ENCODE measurements at regions not wholly inside any gene's neighbourhood (a gene's known extent, or its start where the extent isn't known, plus 50 kb on each side); places are given as distances from the start of the nearest gene placed in this dataset.

DNA sequence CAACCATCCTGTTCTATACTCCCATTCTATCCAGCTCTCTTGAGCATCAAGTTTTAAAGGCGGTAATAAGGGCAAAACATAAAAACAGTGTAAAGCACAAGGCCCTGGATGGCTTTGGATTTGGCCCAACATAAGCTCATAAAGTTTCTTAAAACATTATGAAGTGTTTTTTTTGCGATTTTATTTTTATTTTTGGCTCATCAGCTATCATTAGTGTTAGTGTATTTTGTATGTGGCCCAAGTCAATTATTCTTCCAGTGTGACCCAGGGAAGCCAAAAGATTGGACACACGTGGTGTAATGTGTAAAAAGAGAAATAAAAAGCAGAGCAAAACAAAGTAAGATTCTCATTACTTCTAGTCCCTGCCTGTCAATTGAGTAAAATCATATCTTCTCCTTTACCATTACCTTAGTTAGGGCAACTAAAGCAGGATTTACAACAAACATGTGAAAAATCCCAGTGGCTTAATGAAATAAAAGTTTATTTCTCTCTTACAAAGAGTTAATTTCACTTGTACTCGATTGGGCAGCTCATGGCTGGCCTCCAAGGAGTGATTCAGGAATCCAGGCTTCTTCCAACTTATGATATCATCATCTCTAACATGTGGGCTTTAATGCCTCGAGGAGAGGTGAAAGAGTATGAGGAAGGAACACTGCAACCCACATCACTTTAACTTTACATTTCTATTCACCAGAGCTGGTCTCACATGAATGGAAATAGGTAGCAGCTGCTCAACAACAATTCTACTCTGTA lies 725.2 kb upstream of the SLITRK1 start:
- TF ChIP-seq, protein P1, sequence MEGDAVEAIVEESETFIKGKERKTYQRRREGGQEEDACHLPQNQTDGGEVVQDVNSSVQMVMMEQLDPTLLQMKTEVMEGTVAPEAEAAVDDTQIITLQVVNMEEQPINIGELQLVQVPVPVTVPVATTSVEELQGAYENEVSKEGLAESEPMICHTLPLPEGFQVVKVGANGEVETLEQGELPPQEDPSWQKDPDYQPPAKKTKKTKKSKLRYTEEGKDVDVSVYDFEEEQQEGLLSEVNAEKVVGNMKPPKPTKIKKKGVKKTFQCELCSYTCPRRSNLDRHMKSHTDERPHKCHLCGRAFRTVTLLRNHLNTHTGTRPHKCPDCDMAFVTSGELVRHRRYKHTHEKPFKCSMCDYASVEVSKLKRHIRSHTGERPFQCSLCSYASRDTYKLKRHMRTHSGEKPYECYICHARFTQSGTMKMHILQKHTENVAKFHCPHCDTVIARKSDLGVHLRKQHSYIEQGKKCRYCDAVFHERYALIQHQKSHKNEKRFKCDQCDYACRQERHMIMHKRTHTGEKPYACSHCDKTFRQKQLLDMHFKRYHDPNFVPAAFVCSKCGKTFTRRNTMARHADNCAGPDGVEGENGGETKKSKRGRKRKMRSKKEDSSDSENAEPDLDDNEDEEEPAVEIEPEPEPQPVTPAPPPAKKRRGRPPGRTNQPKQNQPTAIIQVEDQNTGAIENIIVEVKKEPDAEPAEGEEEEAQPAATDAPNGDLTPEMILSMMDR (IDR thresholded peaks at IDR 0.05 in 8 of 11, conservative IDR thresholded peaks at IDR 0.05 in 3 of 11): no peak
- TF ChIP-seq POLR2AphosphoS5 (IDR thresholded peaks at IDR 0.05) (no peak), POLR2A (IDR thresholded peaks at IDR 0.05) (no peak)
